Right lobe of liver (tissue), 4 donors: ENCODE measurements at regions not wholly inside any gene's neighbourhood (a gene's known extent, or its start where the extent isn't known, plus 50 kb on each side); places are given as distances from the start of the nearest gene placed in this dataset.
"Not testable (repeated sequence)": the region's sequence is repeated elsewhere in the genome, so short reads cannot be mapped to it uniquely, and the experiment has no call there.

Experiments used
- POLR2A ChIP-seq: fragments of 450-650 bp; IDR thresholded peaks from one replicate; pipeline ENCODE4 v1.6.1; 2017; ENCODE audit warnings: antibody characterized with exemption, mild to moderate bottlenecking
- TF ChIP-seq, protein P1 (sequence below), 4 donors: fragments of 200-600 bp in 3 of 4; fragments of 450-650 bp in 1 of 4; IDR thresholded peaks; one replicate each; pipeline versions ENCODE4 v1.5.1 to v1.8.0; 2016 to 2022; ENCODE audit warnings: antibody characterized with exemption in 4 of 4, mild to moderate bottlenecking in 2 of 4
- donor health status: DM: no; HTN: no; CAD: no.
- donor health status: DM: no; HTN: no; CAD: no.
- donor health status: DM: no; HTN: yes; CAD: no.

DNA sequence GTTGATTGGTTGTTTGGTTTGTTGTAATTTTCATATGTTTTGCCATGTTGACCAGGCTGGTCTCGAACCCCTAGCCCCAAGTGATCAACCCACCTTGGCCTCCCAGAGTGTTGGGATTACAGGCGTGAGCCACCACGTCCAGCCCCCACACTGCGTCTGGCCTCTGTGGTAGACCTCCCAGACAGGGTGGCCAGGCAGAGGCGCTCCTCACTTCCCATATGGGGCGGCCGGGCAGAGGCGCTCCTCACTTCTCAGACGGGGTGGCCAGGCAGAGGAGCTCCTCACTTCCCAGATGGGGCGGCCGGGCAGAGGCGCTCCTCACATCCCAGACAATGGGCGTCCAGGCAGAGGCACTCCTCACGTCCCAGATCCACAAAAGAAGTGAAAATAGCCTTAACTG, 242.6 kb downstream of the FOXD4L6 start:
- TF ChIP-seq POLR2A: not testable (repeated sequence)
- TF ChIP-seq, protein P1, sequence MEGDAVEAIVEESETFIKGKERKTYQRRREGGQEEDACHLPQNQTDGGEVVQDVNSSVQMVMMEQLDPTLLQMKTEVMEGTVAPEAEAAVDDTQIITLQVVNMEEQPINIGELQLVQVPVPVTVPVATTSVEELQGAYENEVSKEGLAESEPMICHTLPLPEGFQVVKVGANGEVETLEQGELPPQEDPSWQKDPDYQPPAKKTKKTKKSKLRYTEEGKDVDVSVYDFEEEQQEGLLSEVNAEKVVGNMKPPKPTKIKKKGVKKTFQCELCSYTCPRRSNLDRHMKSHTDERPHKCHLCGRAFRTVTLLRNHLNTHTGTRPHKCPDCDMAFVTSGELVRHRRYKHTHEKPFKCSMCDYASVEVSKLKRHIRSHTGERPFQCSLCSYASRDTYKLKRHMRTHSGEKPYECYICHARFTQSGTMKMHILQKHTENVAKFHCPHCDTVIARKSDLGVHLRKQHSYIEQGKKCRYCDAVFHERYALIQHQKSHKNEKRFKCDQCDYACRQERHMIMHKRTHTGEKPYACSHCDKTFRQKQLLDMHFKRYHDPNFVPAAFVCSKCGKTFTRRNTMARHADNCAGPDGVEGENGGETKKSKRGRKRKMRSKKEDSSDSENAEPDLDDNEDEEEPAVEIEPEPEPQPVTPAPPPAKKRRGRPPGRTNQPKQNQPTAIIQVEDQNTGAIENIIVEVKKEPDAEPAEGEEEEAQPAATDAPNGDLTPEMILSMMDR (IDR thresholded peaks at IDR 0.05): not testable (repeated sequence)
